MV-4-11 (cell line): ENCODE measurements at regions not wholly inside any gene's neighbourhood (a gene's known extent, or its start where the extent isn't known, plus 50 kb on each side); places are given as distances from the start of the nearest gene placed in this dataset.
A peak's percentile ranks its signal among the peaks of the same experiment; 100 is the strongest.

ENCODE experiments used
- DNase-seq: peaks from one replicate; lab custom pipeline; 2025; lab: John Stamatoyannopoulos, UW

- DNase-seq = no peak
These were observed 363.0 kb upstream of the DUSP10 start for GRCh38 chr1:222104694-222105392.

DNA sequence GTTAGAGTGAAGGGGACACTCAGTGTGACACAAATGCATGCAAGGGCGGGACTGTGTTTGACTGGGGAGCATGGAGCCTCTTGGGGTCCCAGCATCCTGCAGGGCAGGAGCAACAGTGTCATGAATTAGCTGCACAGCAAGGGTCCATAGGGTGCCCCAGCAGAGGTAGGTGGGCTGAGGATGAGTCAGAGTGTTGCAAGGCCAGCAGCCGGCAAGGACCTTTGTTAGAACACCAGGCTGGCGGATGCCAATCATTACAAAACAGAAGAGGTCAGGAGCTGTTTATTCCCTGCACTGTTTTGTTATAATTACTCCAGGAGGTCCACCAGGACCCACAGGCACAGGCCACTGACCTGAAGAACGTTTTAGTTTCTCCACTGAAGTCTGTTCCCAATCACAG is 362.2 kb upstream of the DUSP10 start:
- no peak for DNase-seq

- no peak for DNase-seq
These were observed 357.9 kb upstream of the DUSP10 start for GRCh38 chr1:222099746-222100145.

GRCh38 chr1:222098404-222098803 is 356.5 kb upstream of the DUSP10 start:
- DNase-seq = no peak

DNA sequence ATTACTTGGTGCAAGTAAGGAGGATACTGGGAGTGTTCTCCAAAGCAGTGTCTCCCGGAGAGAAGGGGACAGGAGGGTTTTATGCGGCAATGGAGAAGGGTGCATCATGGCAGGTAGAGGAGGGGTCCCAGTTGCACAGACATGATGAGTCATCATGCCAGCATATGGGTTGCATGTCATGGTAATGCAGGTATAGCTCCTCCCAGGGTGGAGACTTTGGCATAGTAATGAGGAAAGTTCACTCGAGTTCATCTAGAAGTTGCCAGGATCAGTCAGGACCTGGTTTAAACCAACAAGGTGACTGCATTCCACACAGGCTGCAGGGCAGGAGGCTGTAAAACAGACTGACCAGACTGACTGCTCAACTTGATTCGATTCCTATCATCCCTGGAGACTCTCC is 355.7 kb upstream of the DUSP10 start:
- DNase-seq = no peak

- DNase-seq = no peak
These were observed 355.0 kb upstream of the DUSP10 start for GRCh38 chr1:222096883-222097282.

DNA sequence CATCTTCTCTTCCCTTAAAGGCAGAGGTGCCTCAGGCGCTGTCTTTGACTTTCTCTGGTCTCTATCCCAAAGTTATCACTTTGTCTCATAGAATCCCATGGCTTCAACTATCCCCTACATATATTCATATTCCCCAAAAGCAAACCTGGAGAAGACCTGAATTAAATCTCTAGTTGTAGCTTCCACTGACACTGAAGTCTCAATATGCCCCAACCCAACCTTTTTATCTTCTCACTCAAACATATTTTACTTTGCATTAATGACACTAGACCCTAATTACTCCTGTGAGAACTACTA is 354.5 kb upstream of the DUSP10 start:
- no peak for DNase-seq

DNA sequence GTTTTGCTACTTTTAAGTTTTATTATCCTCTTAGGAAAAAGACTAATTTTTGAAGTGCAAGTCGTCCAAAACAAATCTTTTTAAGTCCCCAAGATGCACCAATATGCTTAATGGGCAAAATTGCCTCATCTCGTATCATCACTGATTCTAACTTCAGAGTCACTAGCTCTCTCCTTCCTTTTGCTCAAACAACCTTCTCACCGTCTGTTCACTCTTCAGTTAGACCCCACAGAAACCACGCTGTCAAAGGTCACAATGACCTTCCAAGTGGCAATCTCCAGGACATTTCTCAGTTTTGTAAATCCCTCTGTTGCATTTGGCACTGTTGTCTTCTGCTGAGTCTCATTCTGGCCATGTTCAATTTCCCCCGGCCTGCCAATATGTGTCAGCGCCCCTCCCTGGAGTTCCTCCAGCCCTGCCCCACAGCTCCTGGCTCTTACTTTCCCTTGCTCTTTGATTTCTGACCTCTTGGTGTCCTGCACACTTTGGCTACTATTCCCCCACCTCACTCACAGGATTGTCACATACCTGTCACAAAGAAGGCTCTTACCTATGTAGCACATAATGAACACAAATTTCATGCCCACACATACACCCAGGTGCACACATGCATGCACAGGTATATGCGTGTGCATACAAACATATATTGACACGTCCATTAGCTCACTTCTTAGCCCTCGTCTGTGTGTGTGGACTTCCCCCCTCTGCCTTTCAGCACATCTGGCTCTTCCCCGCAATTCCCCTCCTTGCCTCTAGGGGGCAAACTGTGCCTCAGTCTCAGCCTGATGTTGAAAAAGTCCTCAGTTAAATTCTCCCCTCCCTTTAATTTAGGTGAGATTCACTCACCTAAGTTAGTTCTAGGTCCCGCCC is 354.0 kb upstream of the DUSP10 start:
- peak; percentile 27 for DNase-seq

DNA sequence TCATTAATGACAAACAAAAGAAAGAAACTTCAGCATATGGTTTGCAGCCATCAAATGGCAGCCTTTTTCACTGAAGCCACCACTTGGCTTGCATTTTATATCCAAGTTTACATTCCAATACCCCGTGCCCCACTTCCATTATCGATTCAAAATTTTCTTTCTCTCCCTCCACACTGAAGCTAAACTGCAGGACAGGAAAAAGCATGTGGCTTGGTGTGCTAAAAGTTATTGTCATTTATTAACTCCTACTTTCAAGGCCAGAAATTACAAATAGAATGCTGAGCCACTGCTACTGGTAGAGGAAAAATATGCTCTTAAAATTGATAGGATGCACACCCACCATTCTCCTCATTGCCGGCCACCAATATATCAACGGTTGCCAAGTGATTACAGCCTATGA is 351.6 kb upstream of the DUSP10 start:
- no peak for DNase-seq

GRCh38 chr1:222090103-222090502 is 348.2 kb upstream of the DUSP10 start:
- DNase-seq = peak; percentile 50

DNA sequence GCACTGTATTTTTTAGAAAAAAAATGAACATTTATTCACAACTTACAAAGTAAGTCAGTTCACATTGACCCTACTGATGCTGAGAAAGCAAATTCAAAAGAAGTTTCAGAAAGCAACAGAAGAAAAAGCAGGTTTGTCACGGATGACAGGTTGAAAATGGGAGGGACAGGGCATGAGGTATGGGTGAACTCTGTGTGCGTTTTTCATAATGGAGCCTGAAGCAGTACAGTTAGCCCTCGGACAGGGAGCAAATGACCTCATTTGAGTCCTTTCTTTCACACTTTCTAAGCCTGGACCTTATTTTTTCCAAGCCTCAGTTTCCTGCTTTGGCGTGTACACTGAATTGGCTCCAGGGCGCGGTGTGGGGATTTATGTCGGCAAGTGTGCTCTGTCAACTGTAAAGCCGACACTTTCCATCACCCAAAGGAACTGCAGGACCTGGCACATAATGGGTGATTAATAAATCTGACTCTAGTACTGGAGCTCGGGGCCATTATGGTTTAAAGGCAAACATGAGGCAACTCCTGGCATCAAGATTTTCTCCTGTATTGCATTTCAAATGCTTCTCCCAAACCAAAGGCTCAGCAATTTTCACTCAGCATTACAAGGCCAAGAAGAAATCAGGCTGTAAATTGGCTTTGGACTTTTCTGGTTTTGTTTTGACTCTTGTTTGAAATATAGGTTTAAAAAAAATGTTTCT is 345.5 kb upstream of the DUSP10 start:
- no peak for DNase-seq

- no peak for DNase-seq
These were observed 343.1 kb upstream of the DUSP10 start for GRCh38 chr1:222084996-222085395.

DNA sequence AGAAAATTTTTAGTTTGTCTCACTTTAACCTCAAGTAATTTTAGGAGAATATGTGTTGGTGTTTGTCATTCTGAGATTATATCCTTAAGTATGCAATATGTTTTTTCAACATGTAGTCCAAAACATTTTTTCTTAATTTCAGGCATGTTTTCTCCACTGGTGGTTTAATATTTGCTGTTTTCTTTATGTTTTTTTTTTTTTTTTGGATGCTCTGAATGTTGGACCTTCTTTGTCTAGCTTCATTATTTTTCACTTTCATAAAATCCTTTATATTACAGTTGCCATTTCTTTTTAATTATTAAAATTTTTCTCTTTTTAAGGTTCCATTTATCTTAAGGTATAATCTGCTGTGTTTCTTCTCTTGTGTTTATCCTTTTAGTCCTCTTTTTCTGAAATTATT is 342.2 kb upstream of the DUSP10 start:
- no peak for DNase-seq

- DNase-seq = no peak
These were observed 340.0 kb upstream of the DUSP10 start for GRCh38 chr1:222081859-222082258.

DNA sequence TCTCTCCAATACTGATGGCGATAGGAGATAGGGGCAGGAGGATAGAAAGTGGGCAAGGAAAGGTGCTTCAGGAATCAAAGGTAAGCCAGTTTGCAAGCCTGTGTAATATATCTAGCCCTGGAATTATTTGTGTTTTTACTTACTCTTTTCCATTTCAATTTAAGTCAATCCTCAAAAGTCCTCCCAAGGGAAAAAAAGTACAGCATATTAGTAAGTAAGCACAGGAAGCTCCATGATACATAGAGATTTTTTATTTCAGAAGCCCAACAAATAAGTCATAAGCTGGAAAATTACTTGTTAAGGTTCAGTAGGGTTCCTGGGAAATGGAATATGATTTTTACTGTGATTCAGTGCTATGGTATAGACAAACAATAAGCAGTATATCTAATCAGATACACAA is 337.7 kb upstream of the DUSP10 start:
- DNase-seq = no peak

- DNase-seq = no peak
These were observed 335.3 kb upstream of the DUSP10 start for GRCh38 chr1:222077206-222077605.

GRCh38 chr1:222074317-222074716 is 332.4 kb upstream of the DUSP10 start:
- DNase-seq = no peak

GRCh38 chr1:222073307-222073995 is 331.6 kb upstream of the DUSP10 start:
- DNase-seq = no peak

GRCh38 chr1:222071387-222071786 is 329.5 kb upstream of the DUSP10 start:
- no peak for DNase-seq

DNA sequence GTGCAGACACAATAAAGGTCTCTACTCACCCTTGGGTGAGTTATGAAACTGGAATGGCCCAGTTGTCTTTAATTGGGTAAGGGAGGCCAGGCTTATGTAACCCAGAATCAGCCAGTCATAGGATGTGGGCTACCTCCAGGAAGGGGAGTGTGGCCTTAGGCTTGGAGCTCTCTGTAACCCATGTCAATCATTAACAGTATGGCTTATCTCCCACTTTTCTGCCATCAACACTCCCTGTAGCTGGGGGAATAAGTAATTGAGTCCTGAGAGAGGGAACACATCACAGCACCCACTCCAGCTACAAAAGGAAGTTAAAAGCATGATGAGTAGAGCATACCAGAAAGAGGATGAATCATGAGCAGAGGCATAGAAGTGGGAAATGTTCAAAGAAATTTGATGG is 327.0 kb upstream of the DUSP10 start:
- peak; percentile 77 for DNase-seq

DNA sequence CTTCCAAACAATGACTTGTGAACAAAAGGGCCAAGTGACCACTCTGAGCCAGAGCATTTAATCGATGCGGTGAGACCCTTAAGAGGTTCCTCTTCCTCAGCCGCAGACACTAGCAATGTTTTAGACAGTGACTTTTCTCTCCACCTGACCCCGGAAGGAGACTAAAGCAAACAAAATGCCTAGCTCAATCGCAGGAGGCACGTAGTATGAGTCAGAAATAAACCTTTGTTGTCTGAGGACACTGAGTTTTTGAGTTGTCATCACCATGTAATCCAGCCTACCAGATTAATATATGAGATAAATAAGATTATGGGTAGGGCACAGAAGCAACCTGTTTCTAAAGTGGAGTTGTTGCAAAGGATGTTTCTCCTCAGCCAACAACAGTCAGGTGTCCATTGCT is 326.2 kb upstream of the DUSP10 start:
- DNase-seq = no peak

DNA sequence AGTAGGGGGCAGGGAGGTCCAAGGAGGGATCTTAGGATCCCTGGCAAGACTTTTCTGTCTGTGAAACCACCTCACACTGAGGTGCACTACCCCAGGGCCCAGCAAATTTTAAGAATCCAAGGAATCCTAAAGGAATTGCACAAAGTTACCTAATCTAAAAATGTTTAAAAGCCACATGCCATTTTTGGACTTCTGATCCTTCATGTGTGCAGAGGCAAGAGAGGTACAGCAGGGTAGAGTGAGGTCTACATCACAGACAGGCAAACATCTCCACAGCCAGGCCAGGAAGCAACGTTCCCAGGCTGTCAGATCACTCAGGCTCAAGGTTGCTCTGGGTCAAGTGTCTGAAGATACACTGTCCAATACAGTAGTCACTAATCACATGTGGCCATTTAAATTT is 324.6 kb upstream of the DUSP10 start:
- no peak for DNase-seq

GRCh38 chr1:222065234-222065633 is 323.3 kb upstream of the DUSP10 start:
- DNase-seq = no peak
